Right lobe of liver (tissue), 6 donors: ENCODE measurements at regions not wholly inside any gene's neighbourhood (a gene's known extent, or its start where the extent isn't known, plus 50 kb on each side); places are given as distances from the start of the nearest gene placed in this dataset.

Experiments
- ATAC-seq, 4 donors: fragments of 200-7000 bp; cut with Tn5 transposase; one replicate each; pipeline ENCODE4 v1.9.1; 2020; ENCODE audit warnings: mild to moderate bottlenecking in 4 of 4, moderate library complexity in 4 of 4
- DNase-seq, 3 donors: peaks; one replicate each; pipeline ENCODE4 v3.0.0-alpha.2; 2020
- H3K27ac ChIP-seq, 3 donors: fragments of 200-600 bp; one replicate each; pipeline ENCODE4 v1.8.0; 2022
- H3K27me3 ChIP-seq, 2 donors: fragments of 200-600 bp; one replicate each; pipeline ENCODE4 v1.8.0; 2022
- H3K36me3 ChIP-seq, 4 donors: fragments of 200-600 bp; sonication (generic) in 1 of 4; one replicate each; pipeline versions ENCODE4 v1.5.1 to v1.8.0; 2017 to 2022; ENCODE audit warnings: control low read depth in 1 of 4
- H3K4me1 ChIP-seq, 4 donors: fragments of 200-600 bp; sonication (generic) in 1 of 4; one replicate each; pipeline versions ENCODE4 v1.5.1 to v1.8.0; 2017 to 2022; ENCODE audit warnings: control low read depth in 1 of 4
- H3K4me3 ChIP-seq, 3 donors: fragments of 200-600 bp; one replicate each; pipeline ENCODE4 v1.8.0; 2022
- H3K9me3 ChIP-seq, 4 donors: fragments of 200-600 bp; sonication (generic) in 1 of 4; one replicate each; pipeline versions ENCODE4 v1.5.1 to v1.8.0; 2017 to 2022; ENCODE audit warnings: control low read depth in 1 of 4
- POLR2A ChIP-seq: fragments of 450-650 bp; IDR thresholded peaks from one replicate; pipeline ENCODE4 v1.6.1; 2017; ENCODE audit warnings: antibody characterized with exemption, mild to moderate bottlenecking
- WGBS: methylation state at CpG from one replicate; pipeline ENCODE4 v1.1.6; 2018; ENCODE audit warnings: low coverage, low lambda C conversion rate; ENCODE audit not compliant: insufficient coverage; ENCODE audit errors: missing lambda C conversion rate; 5-methylcytosine and 5-hydroxymethylcytosine counted together
- intact Hi-C, 2 donors: fragments of 100-400 bp; cut with DNase I; formaldehyde crosslinking; loops; one replicate each; pipeline versions ENCODE4 v1.11.2 to v1.14.1; 2022
- TF ChIP-seq, protein P1 (sequence below), 4 donors: fragments of 200-600 bp in 3 of 4; fragments of 450-650 bp in 1 of 4; IDR thresholded peaks; one replicate each; pipeline versions ENCODE4 v1.5.1 to v1.8.0; 2016 to 2022; ENCODE audit warnings: antibody characterized with exemption in 4 of 4, mild to moderate bottlenecking in 2 of 4
- donor health status: DM: no; HTN: yes; CAD: no.
- donor health status: DM: no; HTN: no; CAD: no.
- donor health status: DM: no; HTN: no; CAD: no.
- donor health status: DM: no; HTN: yes; CAD: no.
- donor health status: DM: no; HTN: yes; CAD: no.

DNA sequence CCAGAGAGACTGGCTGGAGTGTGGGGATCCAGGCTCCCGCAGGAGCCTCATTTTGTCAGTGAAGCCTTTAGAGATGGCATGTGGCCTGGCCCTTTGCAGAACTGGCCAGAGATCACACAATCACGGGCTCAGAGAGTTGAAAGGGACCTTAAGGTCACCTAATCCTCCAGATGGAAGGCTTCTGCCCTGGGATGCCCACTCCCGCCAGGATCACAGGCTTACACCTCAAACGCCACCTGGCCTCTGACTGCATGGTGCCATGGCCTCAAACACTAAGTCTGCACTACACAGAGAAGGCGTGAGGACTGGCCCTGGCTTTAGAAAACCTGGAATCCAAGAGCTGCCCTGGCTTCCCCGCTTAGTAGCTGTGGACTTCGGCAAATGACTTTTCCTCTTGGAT, 306.8 kb upstream of the CCL2 start:
- no peak for ATAC-seq
- Histone ChIP-seq H3K9me3 (no peaks in the 10 kb centered on the region), H3K4me3 (no peak overlapping the region), H3K27ac (no peak overlapping the region), H3K36me3 (no peaks in the 10 kb centered on the region), H3K27me3 (no peaks in the 10 kb centered on the region), H3K4me1 (no peaks in the 10 kb centered on the region)
- WGBS: 58% methylated on average over 5 of the region's 7 CpGs
- DNase-seq: no peak
- no peak for TF ChIP-seq POLR2A
- intact Hi-C loops: no loop called here

DNA sequence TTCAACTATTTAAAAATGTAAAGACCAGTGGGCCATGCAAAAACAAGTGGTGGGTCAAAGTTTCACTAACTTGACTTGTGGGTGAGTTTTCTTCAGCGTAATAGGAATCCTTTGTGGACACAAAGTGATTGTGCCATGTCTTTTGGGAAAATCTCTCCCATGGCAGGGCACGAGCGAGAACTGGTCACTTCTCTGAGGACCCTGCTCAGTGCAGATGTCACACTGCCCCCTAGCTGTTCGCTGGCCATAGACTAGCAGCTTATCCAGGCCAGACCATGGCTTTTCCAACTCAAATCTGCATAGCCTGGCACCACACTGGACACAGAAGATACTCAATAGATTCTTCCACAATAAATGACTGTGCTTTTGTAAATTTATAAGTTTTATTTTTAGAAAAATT, 306.0 kb upstream of the CCL2 start:
- Histone ChIP-seq H3K4me1 (no peaks in the 10 kb centered on the region), H3K9me3 (no peaks in the 10 kb centered on the region), H3K4me3 (no peak overlapping the region), H3K27ac (no peak overlapping the region), H3K36me3 (no peaks in the 10 kb centered on the region), H3K27me3 (no peaks in the 10 kb centered on the region)
- WGBS: 34% methylated on average over 3 of the region's 4 CpGs
- DNase-seq: no peak
- intact Hi-C loops: no loop called here
- TF ChIP-seq, protein P1, sequence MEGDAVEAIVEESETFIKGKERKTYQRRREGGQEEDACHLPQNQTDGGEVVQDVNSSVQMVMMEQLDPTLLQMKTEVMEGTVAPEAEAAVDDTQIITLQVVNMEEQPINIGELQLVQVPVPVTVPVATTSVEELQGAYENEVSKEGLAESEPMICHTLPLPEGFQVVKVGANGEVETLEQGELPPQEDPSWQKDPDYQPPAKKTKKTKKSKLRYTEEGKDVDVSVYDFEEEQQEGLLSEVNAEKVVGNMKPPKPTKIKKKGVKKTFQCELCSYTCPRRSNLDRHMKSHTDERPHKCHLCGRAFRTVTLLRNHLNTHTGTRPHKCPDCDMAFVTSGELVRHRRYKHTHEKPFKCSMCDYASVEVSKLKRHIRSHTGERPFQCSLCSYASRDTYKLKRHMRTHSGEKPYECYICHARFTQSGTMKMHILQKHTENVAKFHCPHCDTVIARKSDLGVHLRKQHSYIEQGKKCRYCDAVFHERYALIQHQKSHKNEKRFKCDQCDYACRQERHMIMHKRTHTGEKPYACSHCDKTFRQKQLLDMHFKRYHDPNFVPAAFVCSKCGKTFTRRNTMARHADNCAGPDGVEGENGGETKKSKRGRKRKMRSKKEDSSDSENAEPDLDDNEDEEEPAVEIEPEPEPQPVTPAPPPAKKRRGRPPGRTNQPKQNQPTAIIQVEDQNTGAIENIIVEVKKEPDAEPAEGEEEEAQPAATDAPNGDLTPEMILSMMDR (IDR thresholded peaks at IDR 0.05): peak in 1 of 4 donors; percentile 25
- no peak for TF ChIP-seq POLR2A
- no peak for ATAC-seq

DNA sequence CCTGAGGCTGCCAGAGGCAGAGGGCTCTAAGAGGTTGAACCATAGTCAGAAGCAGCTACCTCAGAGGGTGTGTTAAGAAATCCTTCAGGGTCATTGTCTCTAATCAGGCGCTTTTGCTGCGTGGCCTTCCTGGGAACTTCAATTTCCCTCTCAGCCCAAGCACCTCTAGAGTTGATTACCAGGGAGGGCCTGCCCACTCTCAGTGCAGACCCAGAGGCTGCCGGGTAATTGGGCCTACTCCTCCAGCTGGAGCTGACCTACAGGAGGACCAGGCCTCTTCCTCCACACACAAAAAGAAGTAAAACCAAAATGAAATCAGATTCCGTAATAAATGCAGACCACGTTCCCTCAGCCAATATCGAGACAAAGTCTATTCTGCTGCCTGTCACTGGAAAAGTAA, 305.0 kb upstream of the CCL2 start:
- no peaks in the 10 kb centered on the region for H3K27me3 ChIP-seq
- H3K27ac ChIP-seq: no peak overlapping the region
- ATAC-seq: no peak
- DNase-seq: no peak
- H3K4me3 ChIP-seq: no peak overlapping the region
- no peaks in the 10 kb centered on the region for H3K4me1 ChIP-seq
- intact Hi-C loops: no loop called here
- TF ChIP-seq POLR2A: no peak
- TF ChIP-seq, protein P1 (IDR thresholded peaks at IDR 0.05): no peak
- no peaks in the 10 kb centered on the region for H3K36me3 ChIP-seq
- 83% methylated on average over 4 of the region's 6 CpGs for WGBS
- no peaks in the 10 kb centered on the region for H3K9me3 ChIP-seq

DNA sequence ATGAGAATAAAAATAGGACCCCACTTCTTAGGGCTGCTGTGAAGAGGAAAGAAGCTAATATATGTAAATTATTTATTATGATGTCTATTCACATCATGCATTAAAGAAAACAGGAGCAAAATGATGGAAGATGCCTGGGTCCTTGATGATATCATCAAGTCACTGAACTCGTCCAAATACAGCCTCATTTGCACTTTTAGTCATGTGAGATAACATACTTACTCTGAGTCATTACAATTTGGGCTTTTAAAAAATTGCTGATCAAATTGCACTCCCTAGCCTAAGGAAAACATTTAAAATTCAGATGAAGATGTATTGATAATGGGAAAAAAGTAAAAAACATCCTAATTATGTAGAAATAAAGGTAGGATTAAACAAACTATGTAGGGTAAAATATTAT, 302.7 kb upstream of the CCL2 start:
- no peaks in the 10 kb centered on the region for H3K9me3 ChIP-seq
- no peaks in the 10 kb centered on the region for H3K36me3 ChIP-seq
- ATAC-seq: no peak
- H3K4me1 ChIP-seq: no peaks in the 10 kb centered on the region
- intact Hi-C loops: no loop called here
- WGBS: 14% methylated on average over 1 of the region's 1 CpG
- H3K27me3 ChIP-seq: no peaks in the 10 kb centered on the region
- H3K27ac ChIP-seq: no peak overlapping the region
- TF ChIP-seq, protein P1 (IDR thresholded peaks at IDR 0.05): no peak
- TF ChIP-seq POLR2A: no peak
- no peak overlapping the region for H3K4me3 ChIP-seq
- DNase-seq: no peak

DNA sequence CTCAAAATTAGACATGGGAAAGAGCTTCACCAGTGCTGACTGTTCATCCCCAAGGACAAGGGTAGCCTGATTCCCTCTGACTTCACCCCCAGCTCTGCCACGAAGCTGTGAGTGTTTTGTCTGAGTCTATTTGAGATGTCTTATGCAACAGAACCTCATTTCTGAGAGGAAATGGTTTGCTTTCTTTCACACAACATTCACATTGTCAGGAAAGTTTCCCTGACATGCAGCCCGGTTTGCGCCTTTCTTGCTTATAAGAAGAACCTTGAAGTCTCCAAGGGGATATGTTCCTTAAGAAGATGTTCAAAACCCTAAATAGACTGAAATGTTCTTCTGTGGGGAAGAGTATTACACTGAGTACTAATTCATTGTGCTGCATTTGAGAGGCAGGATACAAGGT, 300.5 kb upstream of the CCL2 start:
- ATAC-seq (no peak), DNase-seq (no peak)
- no peaks in the 10 kb centered on the region for H3K36me3 ChIP-seq
- no peaks in the 10 kb centered on the region for H3K9me3 ChIP-seq
- H3K27me3 ChIP-seq: no peaks in the 10 kb centered on the region
- 42% methylated on average over 3 of the region's 3 CpGs for WGBS
- TF ChIP-seq, protein P1 (IDR thresholded peaks at IDR 0.05): no peak
- TF ChIP-seq POLR2A: no peak
- H3K4me3 ChIP-seq: no peak overlapping the region
- H3K4me1 ChIP-seq: no peaks in the 10 kb centered on the region
- H3K27ac ChIP-seq: no peak overlapping the region
- intact Hi-C loops: no loop called here
